HG03354 (cell line): ENCODE measurements at regions not wholly inside any gene's neighbourhood (a gene's known extent, or its start where the extent isn't known, plus 50 kb on each side); places are given as distances from the start of the nearest gene placed in this dataset.

Experiments used
- ATAC-seq: cut with Tn5 transposase; IDR thresholded peaks from one replicate; pipeline ENCODE4 v1.9.1; 2021; ENCODE audit warnings: mild to moderate bottlenecking; ENCODE audit not compliant: unreplicated experiment, poor library complexity, severe bottlenecking

DNA sequence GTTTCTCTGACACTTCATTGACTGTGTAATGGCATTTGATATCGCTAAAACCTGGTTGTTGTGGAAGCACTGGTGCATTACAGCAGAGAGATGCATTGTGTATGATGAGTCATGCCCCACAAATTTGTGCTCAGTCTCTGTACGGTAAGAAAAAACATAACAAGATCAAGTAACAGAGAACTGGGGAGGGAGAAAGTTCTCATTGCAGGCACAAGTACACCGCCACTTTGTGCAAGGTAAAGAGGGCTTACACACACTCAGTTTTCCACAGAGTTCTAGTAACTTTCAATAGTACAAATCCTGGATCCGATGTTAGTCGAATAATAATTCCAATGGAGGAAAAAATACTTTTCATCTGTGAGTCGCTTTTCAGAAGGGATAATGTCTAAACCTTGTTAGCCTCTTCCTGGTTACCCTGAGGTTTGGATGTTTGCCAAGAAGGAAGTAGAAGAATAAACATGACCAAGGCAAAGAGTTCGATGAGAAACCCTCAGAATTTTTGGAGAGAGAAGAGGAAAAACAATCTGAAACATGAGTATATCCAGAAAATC, 512.5 kb upstream of the SLIT2 start:
- no peak for ATAC-seq

DNA sequence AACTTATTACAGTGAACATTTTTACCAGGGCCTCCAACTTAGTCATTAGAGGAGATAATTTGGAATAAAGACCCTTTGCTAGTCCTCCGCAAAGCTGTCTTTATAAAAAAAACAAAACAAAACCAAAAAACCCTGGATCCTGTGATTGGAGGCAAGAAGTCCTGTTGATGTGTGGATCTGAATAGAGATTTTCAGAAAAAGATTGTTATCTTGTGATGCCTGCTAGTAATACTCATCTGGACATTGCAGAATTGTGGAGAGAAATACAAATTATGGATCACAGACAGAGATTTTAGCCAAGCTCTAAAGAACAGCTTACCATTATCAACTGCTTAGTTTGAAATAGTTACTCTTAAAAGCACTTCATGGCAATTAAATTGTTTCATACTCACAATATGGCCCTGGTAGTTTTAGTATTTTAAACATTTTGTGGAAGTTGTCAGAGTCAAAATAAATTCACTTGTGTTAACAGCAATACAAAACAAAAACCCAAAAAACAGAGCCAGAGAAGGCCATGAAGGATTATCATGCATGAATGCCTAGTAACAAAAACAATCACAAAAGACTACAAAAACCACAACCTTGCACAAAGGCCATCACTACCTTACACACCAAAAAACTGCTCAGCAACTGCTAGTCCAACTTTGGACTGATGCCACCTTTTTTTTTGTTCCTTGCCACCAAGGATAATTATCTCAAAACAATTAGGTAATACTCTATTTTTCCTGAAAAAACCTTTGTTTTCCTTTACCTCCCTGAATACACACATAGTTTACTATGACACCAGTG, 514.5 kb upstream of the SLIT2 start:
- no peak for ATAC-seq

DNA sequence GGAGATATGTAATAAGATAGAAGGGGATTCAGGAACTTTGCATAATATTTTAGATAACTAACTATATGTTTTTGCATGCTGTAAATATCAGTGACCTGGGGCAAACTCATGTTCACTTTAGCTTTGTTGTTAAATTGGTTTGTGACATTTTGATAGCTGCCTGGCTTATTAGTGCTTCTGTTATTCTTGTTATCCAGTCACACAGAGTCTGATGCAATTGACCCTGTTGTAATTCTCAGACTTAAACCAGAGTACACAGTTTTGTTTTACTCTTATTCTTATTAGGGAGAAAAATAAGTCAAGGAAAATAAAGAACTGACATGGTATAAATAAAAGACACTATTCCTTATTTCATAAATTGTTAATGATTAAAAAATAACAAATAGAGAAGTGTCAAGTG, 516.7 kb upstream of the SLIT2 start:
- ATAC-seq, result no peak

DNA sequence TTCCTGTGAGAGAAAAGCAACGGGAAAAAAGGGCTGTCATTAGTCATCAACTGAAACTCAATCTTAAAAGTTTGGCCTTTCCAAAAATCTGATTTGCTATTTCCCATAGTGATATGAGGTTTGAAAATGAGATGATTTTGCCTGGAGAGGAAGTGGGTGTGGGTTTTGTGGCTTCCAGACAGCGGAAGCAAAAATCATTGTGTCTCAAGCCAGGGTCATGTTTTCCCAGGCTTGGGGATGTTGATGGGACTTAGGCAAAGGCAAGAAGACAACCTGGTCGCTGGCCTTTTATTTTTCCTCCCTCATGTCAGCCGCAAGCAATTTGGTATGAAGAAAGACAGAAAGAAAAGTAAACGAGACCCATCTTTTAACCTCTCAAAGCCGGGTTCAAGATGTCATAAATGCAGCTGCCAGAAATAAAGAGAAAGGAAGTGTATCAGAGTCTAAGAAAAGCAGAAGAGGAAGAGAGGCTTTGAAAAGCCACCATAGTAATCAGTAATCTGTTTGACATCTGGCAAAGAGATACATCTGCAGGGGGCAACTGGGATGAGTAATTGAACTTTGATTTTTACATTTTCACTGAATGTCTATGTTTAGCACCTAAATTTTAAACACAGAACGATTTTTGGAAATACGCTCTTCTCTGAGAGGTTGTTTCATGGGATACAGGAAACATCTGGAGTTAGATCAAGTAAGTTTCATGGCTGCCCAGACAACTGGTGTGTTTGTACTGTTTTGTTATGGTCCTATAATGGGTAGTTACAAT, 521.6 kb upstream of the SLIT2 start:
- peak; percentile 90 for ATAC-seq

DNA sequence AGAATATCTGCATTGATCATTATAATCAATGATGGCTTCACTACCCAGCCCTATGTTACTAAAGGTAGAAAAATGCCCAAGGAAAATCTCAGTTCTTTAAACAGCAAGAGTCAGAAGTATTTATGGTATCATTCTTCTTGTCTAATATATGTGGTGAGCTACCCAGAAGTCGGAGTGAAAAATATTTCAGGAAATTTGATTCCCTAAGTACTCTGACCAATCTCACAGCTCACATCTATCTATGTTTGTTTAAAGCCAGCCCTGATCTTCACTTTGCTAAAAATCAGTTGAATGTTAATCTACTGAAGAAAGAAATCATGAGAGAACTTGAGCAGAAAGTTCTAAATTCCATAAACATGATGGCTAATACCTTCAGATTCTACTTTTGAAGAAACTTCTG, 522.9 kb upstream of the SLIT2 start:
- ATAC-seq, result no peak

DNA sequence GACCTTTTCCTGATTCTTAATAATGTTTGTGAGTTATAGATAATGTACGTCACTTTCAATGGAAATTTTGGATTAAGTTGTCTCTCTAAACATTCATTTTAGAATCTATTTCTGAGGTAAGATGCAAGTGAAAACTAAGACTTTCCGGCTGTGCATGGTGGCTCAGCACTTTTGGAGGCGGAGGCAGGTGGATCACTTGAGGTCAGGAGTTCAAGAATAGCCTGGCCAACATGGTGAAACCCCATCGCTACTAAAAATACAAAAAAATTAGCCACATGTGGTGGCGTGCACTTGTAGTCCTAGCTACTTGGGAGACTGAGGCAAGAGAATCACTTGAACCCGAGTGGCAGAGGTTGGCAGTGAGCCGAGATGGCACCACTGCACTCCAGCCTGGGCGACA, 524.6 kb upstream of the SLIT2 start:
- no peak for ATAC-seq

DNA sequence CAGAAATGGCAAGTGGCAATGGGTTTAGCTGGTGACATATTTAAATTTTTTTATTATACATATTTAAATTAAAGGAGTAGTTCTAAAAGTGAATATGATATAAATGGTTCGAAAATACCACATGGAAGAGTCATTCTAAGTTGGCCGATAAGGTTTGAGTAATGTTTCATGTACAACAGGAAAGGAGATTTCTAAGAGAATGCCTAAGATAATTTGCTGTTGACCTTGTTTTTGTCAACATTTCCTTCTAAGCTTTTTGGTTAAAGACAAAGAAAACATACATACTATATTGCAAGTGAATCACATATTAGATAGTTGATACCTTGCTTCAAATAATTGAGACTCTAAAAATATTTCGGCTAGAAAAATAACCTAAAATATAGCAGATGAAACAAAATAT, 526.6 kb upstream of the SLIT2 start:
- no peak for ATAC-seq

DNA sequence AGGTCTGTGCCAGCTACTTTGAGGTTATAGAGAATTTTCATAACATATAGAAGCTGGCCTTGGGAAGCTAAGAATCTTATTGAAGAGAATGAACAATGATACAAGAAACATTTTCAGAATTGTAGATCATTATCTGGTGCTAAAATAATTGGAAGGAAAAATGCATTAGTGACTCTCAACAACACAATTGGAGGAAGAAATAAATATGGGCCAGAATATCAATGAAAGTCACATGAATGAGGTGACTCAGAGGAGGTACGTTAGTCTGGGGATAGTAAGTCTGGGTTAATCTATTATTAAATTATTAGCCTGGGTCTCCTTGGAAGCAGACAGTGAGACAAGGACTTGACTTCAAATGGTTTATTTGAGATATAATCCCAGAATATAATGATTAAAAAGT, 529.3 kb upstream of the SLIT2 start:
- no peak for ATAC-seq

DNA sequence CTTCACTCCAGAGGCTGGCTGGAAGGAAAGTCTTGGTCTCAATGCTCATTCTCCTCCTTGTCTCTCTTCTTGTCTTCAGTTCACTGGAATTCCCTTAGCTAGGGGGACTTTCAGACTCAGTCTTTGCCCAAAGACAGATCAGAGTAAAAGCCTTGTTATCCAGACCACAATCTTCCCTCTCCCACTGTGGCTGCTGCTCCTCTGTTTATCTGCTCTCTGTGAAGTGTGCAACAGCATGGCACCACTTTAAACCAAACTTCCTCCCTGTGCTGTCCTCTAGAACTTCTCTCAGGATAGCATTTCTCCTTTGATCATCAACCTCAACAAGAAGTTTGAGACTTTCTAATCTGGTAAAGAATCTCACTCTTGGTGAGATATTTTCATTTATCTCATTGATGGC, 530.1 kb upstream of the SLIT2 start:
- no peak for ATAC-seq

DNA sequence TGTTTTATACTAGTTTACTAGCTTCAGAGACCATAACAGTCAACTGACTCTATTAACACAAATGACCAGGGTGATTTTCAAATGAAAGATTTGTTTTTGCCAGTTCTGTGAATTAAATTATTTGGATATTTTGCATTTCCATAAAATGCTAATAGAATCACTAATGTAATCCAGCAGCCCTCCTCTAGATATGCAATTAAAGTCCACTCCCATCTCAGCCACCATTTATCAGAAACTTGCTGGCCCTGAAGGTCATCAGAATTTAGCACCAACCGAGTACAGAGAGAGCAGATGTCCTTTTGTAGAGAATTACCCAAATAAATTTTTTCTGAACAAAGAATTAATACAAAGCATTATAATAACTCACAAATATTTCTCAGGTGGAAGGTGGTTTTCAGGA, 531.1 kb upstream of the SLIT2 start:
- no peak for ATAC-seq

DNA sequence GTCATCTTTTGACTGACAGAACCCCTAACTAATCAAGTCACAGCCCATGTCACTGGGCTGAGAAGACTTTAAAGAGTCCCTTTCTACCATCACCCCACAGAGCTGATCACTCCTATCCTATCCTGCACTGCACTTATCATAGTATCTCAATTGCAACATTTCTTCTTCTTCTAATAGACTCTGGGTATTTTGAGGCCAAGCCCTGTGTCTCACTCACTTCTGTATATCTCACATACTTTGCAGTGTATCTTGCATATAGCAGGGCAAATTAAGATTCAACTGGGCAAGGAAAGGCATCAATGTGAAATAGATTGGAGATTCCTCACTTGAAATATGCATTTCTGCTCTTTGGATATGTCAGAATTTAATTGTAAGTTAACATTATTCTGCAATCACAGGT, 531.5 kb upstream of the SLIT2 start:
- no peak for ATAC-seq

DNA sequence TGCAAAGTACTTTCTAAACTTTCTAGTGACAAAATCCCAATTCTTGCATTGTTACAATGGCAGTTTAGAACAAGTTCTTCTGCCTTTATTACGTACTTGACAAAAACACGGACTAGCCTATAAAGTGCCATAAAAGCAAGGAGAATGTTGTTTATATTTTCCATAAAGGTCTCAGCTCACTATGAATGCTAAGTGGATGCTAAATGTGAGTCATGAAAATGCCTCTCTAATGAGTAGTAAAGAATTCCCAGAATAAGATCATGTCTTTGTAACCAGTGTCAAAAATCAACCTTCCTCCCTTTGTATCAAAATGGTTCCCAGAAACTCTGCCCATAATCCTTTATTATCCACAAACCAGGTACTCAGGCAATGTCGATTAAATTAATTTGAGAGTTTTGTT, 539.8 kb upstream of the SLIT2 start:
- no peak for ATAC-seq

DNA sequence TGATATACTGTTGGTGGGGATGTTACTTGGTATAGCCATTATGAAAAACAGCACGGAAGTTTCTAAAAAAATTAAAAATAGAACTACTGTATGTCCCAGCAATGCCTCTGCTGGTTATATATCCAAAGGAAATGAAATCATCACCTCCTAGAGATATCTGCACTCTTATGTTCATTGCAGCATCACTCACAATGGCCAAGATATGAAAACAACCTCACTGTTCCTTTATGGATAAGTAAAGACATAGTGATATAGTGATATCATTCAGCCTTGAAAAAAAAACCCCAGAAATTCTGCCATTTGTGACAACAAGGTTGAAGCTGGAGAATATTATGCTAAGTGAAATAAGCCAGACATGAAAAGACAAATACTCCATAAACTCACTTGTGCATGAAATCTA, 543.8 kb upstream of the SLIT2 start:
- no peak for ATAC-seq

DNA sequence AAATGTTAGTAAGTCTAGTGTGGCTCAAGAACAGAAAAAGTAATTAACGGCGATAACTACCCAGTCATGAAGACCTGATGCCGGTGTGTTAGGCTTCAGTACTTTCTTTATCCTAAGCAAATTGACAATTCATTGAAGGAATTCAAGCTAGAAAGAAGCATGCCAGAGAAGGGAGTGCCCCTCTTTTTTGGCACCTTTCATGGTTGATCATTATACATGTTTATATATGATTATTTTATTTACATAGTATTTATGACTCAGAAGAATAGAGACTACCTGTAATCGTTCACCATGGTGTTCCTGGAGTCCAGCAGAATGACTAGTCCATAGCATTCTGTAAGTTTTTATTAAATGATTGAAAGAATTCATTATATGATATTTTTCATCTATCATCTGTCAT, 548.3 kb upstream of the SLIT2 start:
- no peak for ATAC-seq

DNA sequence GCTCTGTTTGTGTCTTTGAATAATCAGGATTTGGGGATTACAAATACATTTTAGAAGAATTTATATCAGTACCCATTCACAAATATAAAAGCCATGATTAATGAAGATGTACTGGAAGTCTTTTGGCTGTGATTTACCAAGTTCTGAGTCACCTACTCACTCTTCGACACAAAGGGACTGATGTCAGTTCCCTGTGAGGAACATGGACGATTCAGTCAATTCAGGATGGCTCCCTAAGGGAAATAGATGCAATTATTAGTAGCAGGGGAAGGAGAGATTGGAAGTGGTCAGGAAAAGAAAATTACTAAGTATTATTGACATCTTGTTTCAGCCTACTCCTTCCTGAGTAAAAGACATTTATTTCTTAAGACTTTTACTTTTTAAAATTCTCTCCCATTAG, 550.7 kb upstream of the SLIT2 start:
- ATAC-seq, result no peak

DNA sequence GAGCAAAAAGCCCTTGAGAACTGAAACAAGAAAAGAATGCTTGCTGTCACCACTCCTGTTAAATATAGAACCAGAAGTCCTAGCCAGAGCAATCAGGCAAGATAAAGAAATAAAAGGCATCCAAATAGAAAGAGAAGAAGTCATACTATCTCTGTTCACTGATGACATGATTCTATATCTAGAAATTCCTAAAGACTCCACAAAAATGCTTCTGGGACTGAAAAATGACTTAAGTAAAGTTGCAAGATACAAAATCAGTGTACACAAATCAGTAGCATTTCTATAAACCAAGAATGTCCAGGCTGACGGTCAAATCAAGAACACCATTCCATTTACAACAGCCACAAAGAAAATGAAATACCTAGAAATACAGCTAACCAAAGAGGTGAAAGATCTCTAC, 552.7 kb upstream of the SLIT2 start:
- no peak for ATAC-seq

DNA sequence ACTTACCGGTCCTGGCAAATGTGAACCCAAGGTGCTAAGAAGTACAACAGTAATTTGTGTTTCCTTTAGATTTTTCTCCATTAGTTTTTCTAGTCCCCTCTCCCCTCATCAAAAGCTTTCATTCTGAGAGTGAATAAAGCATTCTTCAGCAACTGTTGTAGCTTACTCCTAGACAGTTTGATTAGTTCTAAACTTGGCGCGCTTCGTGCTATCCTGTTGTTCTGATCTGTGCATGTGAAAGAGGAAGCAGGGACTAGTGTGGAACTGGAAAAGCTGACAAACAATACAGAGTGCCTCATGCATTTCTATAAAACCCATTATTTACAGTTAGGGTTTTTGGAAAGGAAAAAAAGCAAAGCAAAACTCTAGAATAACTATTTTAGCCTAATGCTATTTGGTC, 556.9 kb upstream of the SLIT2 start:
- no peak for ATAC-seq

DNA sequence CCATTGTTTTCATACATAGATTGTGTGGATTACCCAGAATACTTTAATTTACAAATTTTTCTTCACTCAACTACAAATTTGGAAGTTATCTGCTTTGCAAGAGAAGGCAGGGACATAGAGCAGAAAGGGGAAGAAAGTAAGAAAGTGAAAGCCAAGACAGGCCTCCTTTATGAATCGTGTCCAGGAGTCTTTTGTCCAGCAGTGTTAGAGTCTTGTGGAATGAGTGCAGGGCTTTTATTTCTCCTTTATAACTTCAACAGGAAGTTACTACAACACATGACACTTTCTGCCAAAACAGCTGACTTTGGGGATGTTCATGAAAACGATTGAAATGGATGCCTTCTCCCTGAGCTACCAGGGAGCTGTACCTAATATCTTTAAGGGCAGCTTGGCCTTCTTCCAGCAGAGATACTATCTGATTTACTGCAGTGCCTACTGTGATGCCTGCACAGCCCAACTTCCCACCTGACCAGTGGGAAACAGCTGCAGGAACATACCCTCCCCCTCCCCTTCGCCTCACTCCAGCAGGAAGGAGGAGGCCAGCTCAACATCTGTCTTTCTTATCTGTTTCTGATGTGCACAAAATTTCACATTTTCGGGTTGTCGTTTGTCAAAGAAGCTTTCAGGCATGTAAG, 557.7 kb upstream of the SLIT2 start:
- ATAC-seq, result no peak

DNA sequence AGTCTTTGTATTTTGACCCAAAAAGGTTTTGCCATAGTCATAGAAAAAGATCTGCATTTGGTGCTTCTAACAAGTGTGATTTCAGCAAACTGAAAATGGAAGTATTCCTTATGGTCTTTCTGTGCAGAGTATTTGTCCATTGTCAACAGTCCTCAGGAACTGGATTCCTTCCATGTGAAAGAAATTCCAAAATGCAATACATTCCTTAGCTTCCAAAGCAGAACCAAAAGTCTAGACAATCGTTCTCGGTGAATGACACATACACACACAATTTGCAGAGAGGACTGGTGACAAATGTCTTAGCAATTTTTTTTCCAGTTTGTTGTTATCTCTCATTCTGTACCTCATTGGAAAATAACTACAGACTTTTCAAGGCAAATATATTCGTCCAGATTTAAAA, 562.2 kb upstream of the SLIT2 start:
- no peak for ATAC-seq

DNA sequence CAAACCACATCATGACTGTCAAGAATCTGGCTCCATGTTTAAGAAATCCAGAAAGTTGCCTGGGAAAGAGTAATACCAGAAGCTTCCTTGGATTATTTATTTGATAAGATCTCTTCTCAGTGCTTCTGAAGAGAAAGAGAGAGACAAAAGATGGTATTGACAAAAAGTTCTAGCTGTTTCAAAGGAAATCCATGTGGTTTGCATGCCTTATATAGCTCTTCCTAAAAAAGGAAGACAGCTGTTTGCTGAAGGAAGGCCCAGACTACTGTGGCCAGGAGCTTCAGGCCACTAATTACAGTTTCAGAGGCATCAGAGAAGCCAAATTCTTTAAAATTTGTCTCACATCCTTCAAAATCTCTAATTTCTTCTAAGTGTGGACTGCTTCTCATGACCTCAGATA, 565.2 kb upstream of the SLIT2 start:
- ATAC-seq, result no peak

DNA sequence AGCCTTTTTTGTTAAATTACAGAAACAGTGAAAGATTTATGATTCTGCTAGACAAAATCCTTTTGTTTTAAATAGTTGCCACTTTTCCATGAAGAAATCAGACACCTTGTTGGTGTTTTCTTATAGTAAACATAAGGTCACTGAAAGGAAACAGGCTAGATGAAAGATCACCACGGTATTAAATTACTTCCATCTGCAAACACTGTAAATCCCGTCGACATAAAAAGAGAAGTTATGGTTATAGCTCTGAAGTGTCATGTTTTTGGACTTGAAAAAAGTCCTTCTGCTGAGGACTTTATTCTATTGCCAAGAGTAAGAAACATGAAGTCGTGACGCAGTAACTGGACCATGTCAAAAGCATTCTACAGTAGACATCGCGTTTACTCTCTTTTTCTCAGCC, 567.6 kb upstream of the SLIT2 start:
- ATAC-seq, result no peak
